ENCODE measurements at regions not wholly inside any gene's neighbourhood (a gene's known extent, or its start where the extent isn't known, plus 50 kb on each side); places are given as distances from the start of the nearest gene placed in this dataset.
"Not testable (repeated sequence)": the region's sequence is repeated elsewhere in the genome, so short reads cannot be mapped to it uniquely, and the experiment has no call there.

- peak overlapping the region; percentile 70 for H3K4me3 ChIP-seq
- TF ChIP-seq, protein P1, sequence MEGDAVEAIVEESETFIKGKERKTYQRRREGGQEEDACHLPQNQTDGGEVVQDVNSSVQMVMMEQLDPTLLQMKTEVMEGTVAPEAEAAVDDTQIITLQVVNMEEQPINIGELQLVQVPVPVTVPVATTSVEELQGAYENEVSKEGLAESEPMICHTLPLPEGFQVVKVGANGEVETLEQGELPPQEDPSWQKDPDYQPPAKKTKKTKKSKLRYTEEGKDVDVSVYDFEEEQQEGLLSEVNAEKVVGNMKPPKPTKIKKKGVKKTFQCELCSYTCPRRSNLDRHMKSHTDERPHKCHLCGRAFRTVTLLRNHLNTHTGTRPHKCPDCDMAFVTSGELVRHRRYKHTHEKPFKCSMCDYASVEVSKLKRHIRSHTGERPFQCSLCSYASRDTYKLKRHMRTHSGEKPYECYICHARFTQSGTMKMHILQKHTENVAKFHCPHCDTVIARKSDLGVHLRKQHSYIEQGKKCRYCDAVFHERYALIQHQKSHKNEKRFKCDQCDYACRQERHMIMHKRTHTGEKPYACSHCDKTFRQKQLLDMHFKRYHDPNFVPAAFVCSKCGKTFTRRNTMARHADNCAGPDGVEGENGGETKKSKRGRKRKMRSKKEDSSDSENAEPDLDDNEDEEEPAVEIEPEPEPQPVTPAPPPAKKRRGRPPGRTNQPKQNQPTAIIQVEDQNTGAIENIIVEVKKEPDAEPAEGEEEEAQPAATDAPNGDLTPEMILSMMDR (IDR thresholded peaks at IDR 0.05) = no peak
These were observed 102.2 kb upstream of the ZNF438 start for GRCh38 chr10:31133792-31134310.

DNA sequence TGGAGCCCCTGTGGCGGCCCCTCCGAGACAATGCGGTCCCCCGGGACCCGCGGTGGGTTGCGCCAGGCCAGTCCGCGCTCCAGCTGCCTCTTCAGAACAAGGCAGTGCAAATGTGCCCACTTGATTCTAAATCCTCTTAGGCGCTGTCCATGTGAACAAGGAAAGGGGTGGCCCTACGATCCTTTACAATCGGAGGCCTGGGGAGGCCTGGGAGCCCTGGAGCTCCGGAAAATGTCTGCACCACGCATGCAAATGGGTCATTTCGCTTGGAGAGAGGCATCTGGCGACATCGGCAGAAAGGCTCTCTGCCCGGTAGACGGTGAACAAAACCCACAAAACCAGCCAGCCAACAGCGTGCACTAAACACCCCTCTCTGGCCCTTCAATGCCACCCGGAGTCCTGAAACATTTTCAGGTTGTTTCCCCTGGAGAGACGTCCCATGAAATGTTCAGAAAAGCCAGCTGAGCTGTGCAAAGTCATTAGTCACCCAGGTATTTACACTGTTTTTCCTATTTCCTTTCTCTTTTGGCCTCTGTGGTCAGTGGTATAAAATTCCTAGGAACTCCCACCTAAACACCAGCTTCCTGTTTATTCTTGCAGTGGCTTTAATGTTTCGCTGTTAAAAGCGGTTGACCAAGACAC, 102.8 kb upstream of the ZNF438 start:
- DNase-seq (peak in 1 of 2 donors; percentile 56), ATAC-seq (peak; percentile 48 to 67 (median 65))
- peak overlapping the region; percentile 95 for H3K27ac ChIP-seq
- no peaks in the 10 kb centered on the region for H3K9me3 ChIP-seq
- TF ChIP-seq, protein P1 (IDR thresholded peaks at IDR 0.05) = no peak
- intact Hi-C loops (cut with DNase I) = loop anchor here in 1 of 2 donors (5.0 to 10.0 kb wide), 3 partner anchors 92 to 350 kb away; partner anchors contain the start of gene ZEB1
- H3K36me3 ChIP-seq (ENCODE audit: insufficient read depth in 1 of 2, low read depth in 1 of 2) = no peaks in the 10 kb centered on the region
- H3K4me1 ChIP-seq = peaks cover 10% of the 10 kb centered on the region
- H3K27me3 ChIP-seq (ENCODE audit: insufficient read depth in 3 of 3, low read length in 2 of 3) = no peaks in the 10 kb centered on the region
- 7 to 15% (median 9%) methylated on average over 24 of the region's 24 CpGs for WGBS, 3 donors
- H3K4me3 ChIP-seq = peak overlapping the region; percentile 70

More at GRCh38 chr10:31133792-31134310, 102.2 kb upstream of the ZNF438 start:
- Histone ChIP-seq H3K4me1 (peaks cover 10% of the 10 kb centered on the region), H3K27me3 (ENCODE audit: insufficient read depth in 3 of 3, low read length in 2 of 3) (no peaks in the 10 kb centered on the region), H3K36me3 (ENCODE audit: insufficient read depth in 1 of 2, low read depth in 1 of 2) (no peaks in the 10 kb centered on the region), H3K9me3 (no peaks in the 10 kb centered on the region), H3K27ac (peak overlapping the region; percentile 95)
- WGBS, 3 donors = 0 to 1% (median 1%) methylated on average over 32 to 37 of the region's 37 CpGs
- ATAC-seq (peak; percentile 93 to 96 (median 94)), DNase-seq (peak; percentile 83 to 92)
- intact Hi-C loops (cut with DNase I) = loop anchor here in 1 of 2 donors (5.0 to 10.0 kb wide), 3 partner anchors 92 to 349 kb away; partner anchors contain the start of gene ZEB1

DNA sequence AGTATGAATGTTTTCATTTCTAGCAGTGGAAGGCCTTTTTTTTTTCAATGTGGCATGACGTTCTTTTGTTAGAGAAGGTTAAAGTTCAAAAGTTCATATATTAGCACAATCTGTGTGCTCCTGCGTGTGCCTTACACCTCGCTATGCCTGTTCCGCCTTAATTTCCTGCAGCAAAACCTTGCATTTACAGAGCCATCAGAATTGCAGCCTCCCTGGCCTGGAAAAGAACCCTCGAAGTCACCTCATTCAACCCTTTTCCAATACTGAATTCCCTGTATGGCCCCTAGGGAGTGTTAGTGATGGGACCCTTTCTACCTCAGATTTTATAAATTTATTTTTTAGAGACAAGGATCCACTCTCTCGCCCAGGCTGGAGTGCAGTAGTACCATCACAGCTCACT, 103.5 kb upstream of the ZNF438 start:
- TF ChIP-seq, protein P1 (IDR thresholded peaks at IDR 0.05) = no peak
- Histone ChIP-seq H3K27ac (peak overlapping the region; percentile 95), H3K27me3 (ENCODE audit: insufficient read depth in 3 of 3, low read length in 2 of 3) (no peaks in the 10 kb centered on the region), H3K36me3 (ENCODE audit: insufficient read depth in 1 of 2, low read depth in 1 of 2) (no peaks in the 10 kb centered on the region), H3K4me3 (no peak overlapping the region), H3K9me3 (no peaks in the 10 kb centered on the region), H3K4me1 (peaks cover 10% of the 10 kb centered on the region)
- ATAC-seq (no peak), DNase-seq (no peak)
- intact Hi-C loops (cut with DNase I) = loop anchor here in 1 of 2 donors (10.0 kb wide), 2 partner anchors 180 to 350 kb away; partner anchors contain the start of gene ZEB1
- 77 to 83% (median 83%) methylated on average over 6 of the region's 6 CpGs for WGBS, 3 donors

DNA sequence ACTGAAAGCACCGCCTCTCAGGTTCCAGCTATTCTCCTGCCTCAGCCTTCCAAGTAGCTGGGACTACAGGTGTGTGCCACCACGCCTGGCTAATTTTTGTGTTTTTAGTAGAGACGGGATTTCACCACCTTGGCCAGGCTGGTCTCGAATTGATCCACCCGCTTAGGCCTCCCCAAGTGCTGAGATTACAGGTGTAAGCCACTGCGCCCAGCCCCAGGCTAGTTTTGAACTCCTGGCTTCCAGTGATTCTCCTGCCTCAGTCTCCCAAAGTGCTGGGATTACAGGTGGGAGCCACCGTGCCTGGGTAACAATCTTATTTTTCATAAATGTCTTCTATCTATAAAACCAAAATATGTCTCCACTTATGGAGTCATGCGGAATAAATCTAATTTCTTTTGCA, 104.1 kb upstream of the ZNF438 start:
- intact Hi-C loops (cut with DNase I) = loop anchor here in 1 of 2 donors (10.0 kb wide), 2 partner anchors 179 to 351 kb away; partner anchors contain the start of gene ZEB1
- not testable (repeated sequence) for H3K27ac ChIP-seq; H3K36me3 ChIP-seq (ENCODE audit: insufficient read depth in 1 of 2, low read depth in 1 of 2); H3K9me3 ChIP-seq; DNase-seq; H3K4me3 ChIP-seq; ATAC-seq; H3K27me3 ChIP-seq (ENCODE audit: insufficient read depth in 3 of 3, low read length in 2 of 3)
- 94 to 99% (median 98%) methylated on average over 8 of the region's 8 CpGs for WGBS, 3 donors
- H3K4me1 ChIP-seq = peaks cover 10% of the 10 kb centered on the region

DNA sequence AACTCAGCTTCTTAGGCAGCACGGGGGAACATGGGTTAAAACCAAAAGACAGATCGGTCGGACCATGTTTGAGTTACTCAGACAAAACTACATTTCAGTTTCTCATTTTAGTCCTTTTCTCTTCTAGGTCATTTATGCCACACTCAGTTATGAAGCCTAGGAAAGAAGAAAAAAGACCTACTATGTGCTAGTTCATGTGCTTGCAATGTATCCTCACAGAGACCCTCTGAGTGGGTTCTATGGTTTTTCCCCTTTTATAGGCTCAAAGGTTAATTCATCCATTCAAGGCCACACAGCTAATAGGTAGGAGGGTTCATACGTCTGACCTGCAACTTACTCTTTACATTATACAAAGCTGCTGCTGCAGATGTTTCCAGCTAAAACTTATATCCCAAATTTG, 104.7 kb upstream of the ZNF438 start:
- intact Hi-C loops (cut with DNase I) = loop anchor here in 1 of 2 donors (10.0 kb wide), 2 partner anchors 178 to 352 kb away; partner anchors contain the start of gene ZEB1
- Histone ChIP-seq H3K36me3 (ENCODE audit: insufficient read depth in 1 of 2, low read depth in 1 of 2) (no peaks in the 10 kb centered on the region), H3K4me3 (no peak overlapping the region), H3K9me3 (no peaks in the 10 kb centered on the region), H3K27me3 (ENCODE audit: insufficient read depth in 3 of 3, low read length in 2 of 3) (no peaks in the 10 kb centered on the region), H3K4me1 (peaks cover 10% of the 10 kb centered on the region), H3K27ac (peak overlapping the region; percentile 11)
- WGBS, 3 donors = 82 to 97% (median 93%) methylated on average over 4 of the region's 4 CpGs
- no peak for DNase-seq
- no peak for ATAC-seq
- TF ChIP-seq, protein P1 (IDR thresholded peaks at IDR 0.05) = no peak
